Sigmoid colon (tissue), 6 donors: ENCODE measurements at regions not wholly inside any gene's neighbourhood (a gene's known extent, or its start where the extent isn't known, plus 50 kb on each side); places are given as distances from the start of the nearest gene placed in this dataset.

Source experiments
- DNase-seq: peaks from one replicate; pipeline ENCODE4 v3.0.0-alpha.2; 2019
- H3K27ac ChIP-seq, 4 donors: fragments of 200-600 bp; sonication (generic); one replicate each; pipeline ENCODE4 v1.5.1; 2016 to 2019; ENCODE audit warnings: mild to moderate bottlenecking in 1 of 4
- H3K27me3 ChIP-seq, 3 donors: fragments of 200-600 bp; sonication (generic); one replicate each; pipeline ENCODE4 v1.5.1; 2019; ENCODE audit warnings: mild to moderate bottlenecking in 1 of 3
- H3K36me3 ChIP-seq, 4 donors: fragments of 200-600 bp; sonication (generic); one replicate each; pipeline ENCODE4 v1.5.1; 2016 to 2019
- H3K4me1 ChIP-seq, 4 donors: fragments of 200-600 bp; sonication (generic); one replicate each; pipeline ENCODE4 v1.5.1; 2017 to 2019
- H3K4me3 ChIP-seq, 4 donors: fragments of 200-600 bp; sonication (generic); one replicate each; pipeline ENCODE4 v1.5.1; 2017 to 2019; ENCODE audit warnings: mild to moderate bottlenecking in 2 of 4, moderate library complexity in 1 of 4
- H3K9me3 ChIP-seq, 4 donors: fragments of 200-600 bp in 3 of 4; sonication (generic) in 3 of 4; one replicate each; pipeline versions ENCODE4 v1.5.1 to v1.6.1; 2013 to 2019
- CTCF ChIP-seq, 4 experiments: fragments of 450-650 bp in 3 of 4; fragments of 200-600 bp in 1 of 4; IDR thresholded peaks; one replicate each; pipeline ENCODE4 v1.5.1; 2016 to 2019; ENCODE audit warnings: antibody characterized with exemption in 4 of 4, mild to moderate bottlenecking in 3 of 4, moderate library complexity in 2 of 4
- EP300 ChIP-seq, 4 donors: sonication (generic); formaldehyde crosslinking; IDR thresholded peaks; one replicate each; pipeline ENCODE4 v1.6.1; 2017; ENCODE audit warnings: antibody characterized with exemption in 4 of 4
- POLR2A ChIP-seq, 2 donors: fragments of 450-650 bp; IDR thresholded peaks; one replicate each; pipeline ENCODE4 v1.6.1; 2016; ENCODE audit warnings: antibody characterized with exemption in 2 of 2, mild to moderate bottlenecking in 2 of 2, moderate library complexity in 2 of 2
- POLR2AphosphoS5 ChIP-seq, 4 donors: sonication (generic); formaldehyde crosslinking; IDR thresholded peaks; one replicate each; pipeline ENCODE4 v1.6.1; 2017; ENCODE audit warnings: antibody characterized with exemption in 4 of 4
- WGBS, 2 donors: extraction: QIAGEN DNeasy Blood & Tissue Kit; methylation state at CpG; one replicate each; pipeline ENCODE4 v1.1.7; 2013; 5-methylcytosine and 5-hydroxymethylcytosine counted together
- intact Hi-C: fragments of 100-400 bp; cut with DNase I; formaldehyde crosslinking; loops from one replicate; pipeline ENCODE4 v1.15.1; 2023
- donor health status: healthy with polysubstance abuse.
- donor health status: healthy.

DNA sequence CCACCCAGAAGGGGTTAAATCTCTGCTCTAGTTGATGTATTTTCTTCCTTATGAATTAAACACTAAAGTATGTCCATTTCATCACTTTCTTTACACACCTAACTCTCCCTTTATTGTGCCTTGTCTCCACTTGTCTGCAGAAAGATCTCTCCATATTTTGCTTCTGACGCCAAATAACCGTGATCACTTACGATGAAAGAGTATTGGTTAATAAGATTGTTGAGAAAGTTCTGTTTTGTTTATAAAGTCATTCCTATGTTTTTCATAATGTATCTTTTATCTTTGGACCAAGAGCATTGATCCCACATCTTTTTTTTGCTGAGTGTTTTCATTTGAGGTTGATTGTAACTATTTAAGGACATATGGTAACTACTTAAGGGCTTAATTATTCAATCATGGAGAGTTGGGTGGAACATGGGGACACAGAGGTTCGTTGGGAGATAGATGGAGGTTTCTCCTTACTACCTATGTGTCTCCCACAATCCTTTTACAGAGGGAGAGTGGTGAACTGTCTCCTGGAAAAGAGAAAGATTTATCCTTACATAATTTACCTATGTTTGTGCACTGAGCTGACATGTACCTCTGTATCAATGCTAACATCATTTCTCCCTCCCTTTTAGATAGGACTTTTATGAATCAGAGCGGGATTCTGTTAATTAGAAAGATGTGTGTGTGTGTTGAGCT lies 120.7 kb upstream of the SLC38A2 start:
- TF ChIP-seq POLR2AphosphoS5 (IDR thresholded peaks at IDR 0.05) (no peak), EP300 (IDR thresholded peaks at IDR 0.05) (no peak), POLR2A (IDR thresholded peaks at IDR 0.05) (no peak), CTCF (IDR thresholded peaks at IDR 0.05) (no peak)
- Histone ChIP-seq H3K27me3 (no peaks in the 10 kb centered on the region), H3K4me3 (no peak overlapping the region), H3K36me3 (no peaks in the 10 kb centered on the region), H3K4me1 (peaks cover 0 to 58% (median 43%) of the 10 kb centered on the region in 4 donors), H3K27ac (peak overlapping the region in 3 of 4 donors; percentile 21 to 48 (median 35)), H3K9me3 (no peaks in the 10 kb centered on the region)
- intact Hi-C loops = no loop called here
- 88 to 92% methylated on average over 5 of the region's 5 CpGs for WGBS, 2 donors
- DNase-seq = no peak

- H3K4me1 ChIP-seq = peaks cover 0 to 58% (median 43%) of the 10 kb centered on the region in 4 donors
- H3K27me3 ChIP-seq = no peaks in the 10 kb centered on the region
- no peak for DNase-seq
- WGBS, 2 donors = 43 to 69% methylated on average over 6 of the region's 6 CpGs
- no peak overlapping the region for H3K4me3 ChIP-seq
- no peak for TF ChIP-seq CTCF (IDR thresholded peaks at IDR 0.05)
- no peak for TF ChIP-seq POLR2AphosphoS5 (IDR thresholded peaks at IDR 0.05)
- no peak for TF ChIP-seq EP300 (IDR thresholded peaks at IDR 0.05)
- TF ChIP-seq POLR2A (IDR thresholded peaks at IDR 0.05) = no peak
- peak overlapping the region in 1 of 4 donors; percentile 48 for H3K27ac ChIP-seq
- H3K36me3 ChIP-seq = no peaks in the 10 kb centered on the region
- no peaks in the 10 kb centered on the region for H3K9me3 ChIP-seq
- intact Hi-C loops = no loop called here
Measured at GRCh38 chr12:46492471-46493085, 120.0 kb upstream of the SLC38A2 start.

GRCh38 chr12:46491548-46491947 lies 119.0 kb upstream of the SLC38A2 start:
- Histone ChIP-seq H3K9me3 (no peaks in the 10 kb centered on the region), H3K27ac (peak overlapping the region in 1 of 4 donors; percentile 48), H3K27me3 (no peaks in the 10 kb centered on the region), H3K36me3 (no peaks in the 10 kb centered on the region), H3K4me1 (peaks cover 0 to 58% (median 43%) of the 10 kb centered on the region in 4 donors), H3K4me3 (no peak overlapping the region)
- no peak for TF ChIP-seq POLR2AphosphoS5 (IDR thresholded peaks at IDR 0.05)
- TF ChIP-seq EP300 (IDR thresholded peaks at IDR 0.05) = no peak
- no peak for TF ChIP-seq CTCF (IDR thresholded peaks at IDR 0.05)
- no peak for TF ChIP-seq POLR2A (IDR thresholded peaks at IDR 0.05)
- intact Hi-C loops = no loop called here
- no peak for DNase-seq
- 94 to 99% methylated on average over 1 of the region's 1 CpG for WGBS, 2 donors

- TF ChIP-seq EP300 (IDR thresholded peaks at IDR 0.05) (no peak), POLR2AphosphoS5 (IDR thresholded peaks at IDR 0.05) (no peak)
- no peak for DNase-seq
- 77 to 84% methylated on average over 1 of the region's 1 CpG for WGBS, 2 donors
- peaks cover 0 to 58% (median 43%) of the 10 kb centered on the region in 4 donors for H3K4me1 ChIP-seq
- H3K4me3 ChIP-seq = no peak overlapping the region
- no peaks in the 10 kb centered on the region for H3K27me3 ChIP-seq
- peak overlapping the region in 3 of 4 donors; percentile 34 to 66 (median 66) for H3K27ac ChIP-seq
- intact Hi-C loops = no loop called here
- no peaks in the 10 kb centered on the region for H3K36me3 ChIP-seq
- no peaks in the 10 kb centered on the region for H3K9me3 ChIP-seq
Measured at GRCh38 chr12:46490635-46491034, 118.1 kb upstream of the SLC38A2 start.

DNA sequence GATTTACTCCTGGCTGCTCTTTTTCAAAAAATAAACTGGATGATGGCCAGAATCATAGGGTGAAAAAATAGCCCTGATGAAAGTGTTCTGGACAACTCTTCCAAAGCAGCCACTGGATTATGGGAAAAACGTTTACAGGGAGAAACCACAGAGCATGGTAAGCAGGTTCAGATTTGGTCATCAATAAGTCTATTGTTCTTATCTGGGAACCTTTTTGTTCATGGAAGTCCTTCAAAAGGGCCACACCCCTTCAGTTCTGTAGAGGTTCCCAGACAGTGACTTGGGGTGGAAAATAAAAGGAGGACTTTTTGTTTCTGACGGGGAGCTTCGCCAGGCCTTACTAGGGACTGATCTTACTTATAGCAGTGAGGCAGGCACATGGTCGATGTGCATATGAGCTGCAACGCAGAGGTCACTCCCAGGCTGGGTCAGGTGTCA lies 117.4 kb upstream of the SLC38A2 start:
- Histone ChIP-seq H3K27me3 (no peaks in the 10 kb centered on the region), H3K36me3 (no peaks in the 10 kb centered on the region), H3K4me3 (no peak overlapping the region), H3K27ac (peak overlapping the region; percentile 34 to 66 (median 52)), H3K4me1 (peaks cover 0 to 54% (median 43%) of the 10 kb centered on the region in 4 donors), H3K9me3 (no peaks in the 10 kb centered on the region)
- intact Hi-C loops = no loop called here
- DNase-seq = no peak
- no peak for TF ChIP-seq EP300 (IDR thresholded peaks at IDR 0.05)
- TF ChIP-seq CTCF (IDR thresholded peaks at IDR 0.05) = no peak
- no peak for TF ChIP-seq POLR2A (IDR thresholded peaks at IDR 0.05)
- TF ChIP-seq POLR2AphosphoS5 (IDR thresholded peaks at IDR 0.05) = peak in 1 of 4 donors; percentile 12
- WGBS, 2 donors = 69 to 80% methylated on average over 5 of the region's 5 CpGs
